GM12892 (cell line): ENCODE measurements at regions not wholly inside any gene's neighbourhood (a gene's known extent, or its start where the extent isn't known, plus 50 kb on each side); places are given as distances from the start of the nearest gene placed in this dataset.

Experiments
- POLR2A ChIP-seq: IDR thresholded peaks from 2 replicates; pipeline ENCODE4 v1.6.1; 2011; ENCODE audit warnings: low read depth, low read length, control low read depth
- POLR2AphosphoS5 ChIP-seq: IDR thresholded peaks from 2 replicates; pipeline ENCODE4 v1.6.1; 2011; ENCODE audit warnings: low read depth, low read length, control low read depth
- TAF1 ChIP-seq: IDR thresholded peaks from 2 replicates; pipeline ENCODE4 v1.6.1; 2011; ENCODE audit warnings: low read depth, mild to moderate bottlenecking, control low read depth, low read length, borderline replicate concordance

- TF ChIP-seq POLR2A (no peak), TAF1 (no peak), POLR2AphosphoS5 (no peak)
Measured at GRCh38 chr19:30253581-30253996, 118.6 kb upstream of the ZNF536 start.
